ENCODE measurements at regions not wholly inside any gene's neighbourhood (a gene's known extent, or its start where the extent isn't known, plus 50 kb on each side); places are given as distances from the start of the nearest gene placed in this dataset.

GRCh38 chr17:70994194-70994593, 824.9 kb downstream of the KCNJ2 start:
- Histone ChIP-seq H3K79me2 (ENCODE audit: low read length) (no peaks in the 10 kb centered on the region), H3K36me3 (ENCODE audit: low read depth, low read length) (no peaks in the 10 kb centered on the region), H3K27me3 (ENCODE audit: low read length) (no peaks in the 10 kb centered on the region), H3K4me2 (ENCODE audit: low read length) (no peak overlapping the region), H3K27ac (ENCODE audit: low read length) (no peak overlapping the region), H3F3A (ENCODE audit: low read length, unreplicated experiment) (no peaks in the 10 kb centered on the region), H3K9ac (ENCODE audit: low read length) (no peak overlapping the region), H3K9me3 (ENCODE audit: low read length) (no peaks in the 10 kb centered on the region), H4K20me1 (ENCODE audit: low read length) (no peaks in the 10 kb centered on the region), H2AFZ (ENCODE audit: low read length) (no peak overlapping the region), H3K4me1 (ENCODE audit: insufficient read depth, low read length) (no peaks in the 10 kb centered on the region), H3K9me2 (replicated peaks; ENCODE audit: low read length) (no peaks in the 10 kb centered on the region), H3K4me3 (ENCODE audit: low read length) (no peak overlapping the region)
- DNase-seq (no peak), ATAC-seq (no peak)
- TF ChIP-seq EZH2 (IDR thresholded peaks at IDR 0.05; ENCODE audit: low read length, unreplicated experiment), result no peak
- TF ChIP-seq EZH2phosphoT487 (IDR thresholded peaks at IDR 0.05; ENCODE audit: borderline replicate concordance, low read length), result no peak
- no peak for TF ChIP-seq CTCF (conservative IDR thresholded peaks at IDR 0.05; ENCODE audit: low read depth, low read length)
- ChIA-PET POLR2A (ENCODE audit: unreplicated experiment) (interaction anchor here (0.7 kb wide), 1 partner anchor 215 kb away, joined by 4 read pairs; no protein-coding TSS in a partner anchor), CTCF (no interaction called here)
- intact Hi-C loops (cut with micrococcal nuclease), result no loop called here
- BruUV-seq (replicated peaks), result no TSS peak

- no peak for ATAC-seq
- no TSS peak for BruUV-seq (replicated peaks)
- H3K9me3 ChIP-seq (ENCODE audit: low read length), result no peaks in the 10 kb centered on the region
- POLR2A ChIA-PET (ENCODE audit: unreplicated experiment), result no interaction called here
- no peaks in the 10 kb centered on the region for H3K79me2 ChIP-seq (ENCODE audit: low read length)
- H3K27ac ChIP-seq (ENCODE audit: low read length), result no peak overlapping the region
- no peak overlapping the region for H3K4me3 ChIP-seq (ENCODE audit: low read length)
- intact Hi-C loops (cut with micrococcal nuclease), result no loop called here
- H3K27me3 ChIP-seq (ENCODE audit: low read length), result 0 out of 2 replicates have a peak, but pooled peaks cover 7% of the 10 kb centered on the region
- H3K9me2 ChIP-seq (replicated peaks; ENCODE audit: low read length), result no peaks in the 10 kb centered on the region
- H4K20me1 ChIP-seq (ENCODE audit: low read length), result no peaks in the 10 kb centered on the region
- no peak overlapping the region for H3K4me2 ChIP-seq (ENCODE audit: low read length)
- CTCF ChIA-PET, result no interaction called here
- no peaks in the 10 kb centered on the region for H3K36me3 ChIP-seq (ENCODE audit: low read depth, low read length)
- no peaks in the 10 kb centered on the region for H3K4me1 ChIP-seq (ENCODE audit: insufficient read depth, low read length)
- no peak for TF ChIP-seq EZH2 (IDR thresholded peaks at IDR 0.05; ENCODE audit: low read length, unreplicated experiment)
- no peak for TF ChIP-seq EZH2phosphoT487 (IDR thresholded peaks at IDR 0.05; ENCODE audit: borderline replicate concordance, low read length)
- no peak for DNase-seq
- no peaks in the 10 kb centered on the region for H3F3A ChIP-seq (ENCODE audit: low read length, unreplicated experiment)
- no peak overlapping the region for H3K9ac ChIP-seq (ENCODE audit: low read length)
- H2AFZ ChIP-seq (ENCODE audit: low read length), result no peak overlapping the region
These were observed 826.7 kb downstream of the KCNJ2 start for GRCh38 chr17:70995997-70996396.

GRCh38 chr17:71003736-71004135, 834.4 kb downstream of the KCNJ2 start:
- H3F3A ChIP-seq (ENCODE audit: low read length, unreplicated experiment), result no peaks in the 10 kb centered on the region
- no peak overlapping the region for H3K9ac ChIP-seq (ENCODE audit: low read length)
- H3K4me2 ChIP-seq (ENCODE audit: low read length), result no peak overlapping the region
- H3K27me3 ChIP-seq (ENCODE audit: low read length), result 0 out of 2 replicates have a peak, but pooled peaks cover 15% of the 10 kb centered on the region
- H3K36me3 ChIP-seq (ENCODE audit: low read depth, low read length), result no peaks in the 10 kb centered on the region
- ChIA-PET CTCF (interaction anchor here (0.6 kb wide), 1 partner anchor 68 kb away, joined by 3 read pairs; no protein-coding TSS in a partner anchor), POLR2A (ENCODE audit: unreplicated experiment) (no interaction called here)
- BruUV-seq (replicated peaks), result no TSS peak
- ATAC-seq, result no peak
- intact Hi-C loops (cut with micrococcal nuclease), result no loop called here
- no peak overlapping the region for H3K27ac ChIP-seq (ENCODE audit: low read length)
- no peaks in the 10 kb centered on the region for H3K9me3 ChIP-seq (ENCODE audit: low read length)
- H3K9me2 ChIP-seq (replicated peaks; ENCODE audit: low read length), result no peaks in the 10 kb centered on the region
- no peak for DNase-seq
- TF ChIP-seq EZH2phosphoT487 (IDR thresholded peaks at IDR 0.05; ENCODE audit: borderline replicate concordance, low read length) (no peak), CTCF (conservative IDR thresholded peaks at IDR 0.05; ENCODE audit: low read depth, low read length) (no peak), EZH2 (IDR thresholded peaks at IDR 0.05; ENCODE audit: low read length, unreplicated experiment) (no peak)
- no peaks in the 10 kb centered on the region for H4K20me1 ChIP-seq (ENCODE audit: low read length)
- no peaks in the 10 kb centered on the region for H3K79me2 ChIP-seq (ENCODE audit: low read length)
- no peak overlapping the region for H2AFZ ChIP-seq (ENCODE audit: low read length)
- H3K4me3 ChIP-seq (ENCODE audit: low read length), result no peak overlapping the region
- no peaks in the 10 kb centered on the region for H3K4me1 ChIP-seq (ENCODE audit: insufficient read depth, low read length)
